Endothelial cell (in vitro differentiated cells): ENCODE measurements at regions not wholly inside any gene's neighbourhood (a gene's known extent, or its start where the extent isn't known, plus 50 kb on each side); places are given as distances from the start of the nearest gene placed in this dataset.

Experiments
- DNase-seq: peaks from one replicate; pipeline ENCODE4 v3.0.0; 2021; ENCODE audit warnings: low spot score
- H3K27ac Mint-ChIP-seq: one replicate; pipeline ENCODE4 v1.8.0; 2021; ENCODE audit warnings: mixed read lengths, inconsistent platforms; ENCODE audit not compliant: unreplicated experiment
- H3K27me3 Mint-ChIP-seq: one replicate; pipeline ENCODE4 v1.8.0; 2021; ENCODE audit warnings: mild to moderate bottlenecking, moderate library complexity, mixed read lengths, inconsistent platforms; ENCODE audit not compliant: unreplicated experiment
- H3K36me3 Mint-ChIP-seq: one replicate; pipeline ENCODE4 v1.8.0; 2021; ENCODE audit warnings: mild to moderate bottlenecking, low read depth, mixed read lengths, inconsistent platforms; ENCODE audit not compliant: unreplicated experiment
- H3K4me1 Mint-ChIP-seq: one replicate; pipeline ENCODE4 v1.8.0; 2021; ENCODE audit warnings: mild to moderate bottlenecking, mixed read lengths, inconsistent platforms; ENCODE audit not compliant: unreplicated experiment
- H3K4me3 Mint-ChIP-seq: one replicate; pipeline ENCODE4 v1.8.0; 2021; ENCODE audit warnings: mild to moderate bottlenecking, mixed read lengths, inconsistent platforms; ENCODE audit not compliant: unreplicated experiment
- H3K9me3 Mint-ChIP-seq: one replicate; pipeline ENCODE4 v1.8.0; 2021; ENCODE audit warnings: mixed read lengths, inconsistent platforms; ENCODE audit not compliant: unreplicated experiment
- CTCF ChIP-seq: fragments of 200-600 bp; sonication (generic); IDR thresholded peaks from one replicate; pipeline ENCODE4 v1.5.0; 2021; ENCODE audit warnings: antibody characterized with exemption; ENCODE audit not compliant: unreplicated experiment

- Mint-ChIP-seq H3K4me1 (no peaks in the 10 kb centered on the region), H3K27ac (no peak overlapping the region), H3K9me3 (no peaks in the 10 kb centered on the region), H3K36me3 (no peaks in the 10 kb centered on the region), H3K27me3 (no peaks in the 10 kb centered on the region), H3K4me3 (no peak overlapping the region)
- TF ChIP-seq CTCF = no peak
- no peak for DNase-seq
These were observed 195.2 kb downstream of the S1PR1 start for GRCh38 chr1:101431956-101432510.

GRCh38 chr1:101435831-101436511 lies 199.2 kb downstream of the S1PR1 start:
- H3K36me3 Mint-ChIP-seq = no peaks in the 10 kb centered on the region
- TF ChIP-seq CTCF = no peak
- no peak overlapping the region for H3K27ac Mint-ChIP-seq
- no peak overlapping the region for H3K4me3 Mint-ChIP-seq
- H3K9me3 Mint-ChIP-seq = no peaks in the 10 kb centered on the region
- no peak for DNase-seq
- peaks cover 18% of the 10 kb centered on the region for H3K4me1 Mint-ChIP-seq
- H3K27me3 Mint-ChIP-seq = no peaks in the 10 kb centered on the region

- H3K36me3 Mint-ChIP-seq = no peaks in the 10 kb centered on the region
- no peak for DNase-seq
- no peak overlapping the region for H3K27ac Mint-ChIP-seq
- no peak for TF ChIP-seq CTCF
- no peaks in the 10 kb centered on the region for H3K9me3 Mint-ChIP-seq
- H3K27me3 Mint-ChIP-seq = no peaks in the 10 kb centered on the region
- H3K4me1 Mint-ChIP-seq = peaks cover 18% of the 10 kb centered on the region
- H3K4me3 Mint-ChIP-seq = no peak overlapping the region
These were observed 201.0 kb downstream of the S1PR1 start for GRCh38 chr1:101437800-101438199.

GRCh38 chr1:101438359-101438758 lies 201.5 kb downstream of the S1PR1 start:
- H3K9me3 Mint-ChIP-seq = no peaks in the 10 kb centered on the region
- no peaks in the 10 kb centered on the region for H3K36me3 Mint-ChIP-seq
- TF ChIP-seq CTCF = no peak
- H3K27ac Mint-ChIP-seq = no peak overlapping the region
- DNase-seq = peak; percentile 15
- H3K4me3 Mint-ChIP-seq = no peak overlapping the region
- H3K27me3 Mint-ChIP-seq = no peaks in the 10 kb centered on the region
- H3K4me1 Mint-ChIP-seq = peaks cover 18% of the 10 kb centered on the region

- H3K9me3 Mint-ChIP-seq = no peaks in the 10 kb centered on the region
- TF ChIP-seq CTCF = no peak
- no peak for DNase-seq
- H3K4me3 Mint-ChIP-seq = no peak overlapping the region
- peaks cover 18% of the 10 kb centered on the region for H3K4me1 Mint-ChIP-seq
- H3K27me3 Mint-ChIP-seq = no peaks in the 10 kb centered on the region
- H3K27ac Mint-ChIP-seq = no peak overlapping the region
- no peaks in the 10 kb centered on the region for H3K36me3 Mint-ChIP-seq
These were observed 203.7 kb downstream of the S1PR1 start for GRCh38 chr1:101440485-101440884.
